ENCODE measurements at regions not wholly inside any gene's neighbourhood (a gene's known extent, or its start where the extent isn't known, plus 50 kb on each side); places are given as distances from the start of the nearest gene placed in this dataset.

GRCh38 chr5:93887678-93888077 is 146.3 kb upstream of the POU5F2 start:
- DNase-seq (ENCODE audit: low read depth in 2 of 2), result no peak
- H2AFZ ChIP-seq (ENCODE audit: low read length), result no peak overlapping the region
- no peaks in the 10 kb centered on the region for H3K36me3 ChIP-seq (ENCODE audit: control insufficient read depth, insufficient read depth, low read length)
- H3K9me3 ChIP-seq (ENCODE audit: control insufficient read depth, insufficient read depth, low read depth, low read length), result no peaks in the 10 kb centered on the region
- no peaks in the 10 kb centered on the region for H4K20me1 ChIP-seq (ENCODE audit: control insufficient read depth, extremely low read depth, insufficient read depth, low read length)
- no peaks in the 10 kb centered on the region for H3K79me2 ChIP-seq (ENCODE audit: control insufficient read depth, insufficient read depth, low read length)
- TF ChIP-seq EZH2 (IDR thresholded peaks at IDR 0.05; ENCODE audit: low read length, missing control alignments), result no peak
- TF ChIP-seq CTCF (conservative IDR thresholded peaks at IDR 0.05 in 1 of 2, IDR thresholded peaks at IDR 0.05 in 1 of 2; ENCODE audit: low read depth in 1 of 2, low read length in 2 of 2), result no peak
- H3K27me3 ChIP-seq (ENCODE audit: control insufficient read depth, insufficient read depth, low read length), result no peaks in the 10 kb centered on the region
- H3K27ac ChIP-seq (ENCODE audit: insufficient read depth, low read length), result no peak overlapping the region
- no peak overlapping the region for H3K9ac ChIP-seq (ENCODE audit: insufficient read depth, low read length)
- H3K4me1 ChIP-seq (ENCODE audit: control insufficient read depth, extremely low read depth, insufficient read depth, low read length), result no peaks in the 10 kb centered on the region
- no peak overlapping the region for H3K4me3 ChIP-seq (replicated peaks in 1 of 4; ENCODE audit: control extremely low read depth in 1 of 4, insufficient read depth in 1 of 4, low read depth in 3 of 4, low read length in 4 of 4)
- no peak overlapping the region for H3K4me2 ChIP-seq (ENCODE audit: extremely low read depth, insufficient read depth, low read length)

DNA sequence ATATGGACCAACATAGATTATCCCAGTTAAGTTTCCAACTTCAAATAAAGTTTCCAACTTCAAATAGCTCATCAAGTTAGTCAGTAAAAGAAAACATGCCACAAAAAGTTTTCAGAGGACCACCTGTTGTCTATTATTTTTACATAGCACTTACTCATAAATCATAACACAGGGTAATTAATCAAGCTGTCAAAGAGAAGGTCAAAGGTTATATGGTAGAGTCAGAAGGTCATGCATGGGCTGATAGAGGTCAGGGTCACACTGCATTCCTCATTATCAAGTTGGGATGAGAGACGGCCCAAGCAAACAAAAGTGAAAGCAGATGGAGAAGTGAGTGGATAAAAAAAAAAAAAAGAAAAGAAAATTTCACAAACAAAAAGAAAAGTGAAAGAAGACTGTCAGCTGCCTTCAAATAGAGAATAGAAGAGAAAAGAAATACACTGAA is 145.5 kb upstream of the POU5F2 start:
- Histone ChIP-seq H3K4me1 (ENCODE audit: control insufficient read depth, extremely low read depth, insufficient read depth, low read length) (no peaks in the 10 kb centered on the region), H3K9me3 (ENCODE audit: control insufficient read depth, insufficient read depth, low read depth, low read length) (no peaks in the 10 kb centered on the region), H3K36me3 (ENCODE audit: control insufficient read depth, insufficient read depth, low read length) (no peaks in the 10 kb centered on the region), H3K27me3 (ENCODE audit: control insufficient read depth, insufficient read depth, low read length) (no peaks in the 10 kb centered on the region), H3K4me3 (replicated peaks in 1 of 4; ENCODE audit: control extremely low read depth in 1 of 4, insufficient read depth in 1 of 4, low read depth in 3 of 4, low read length in 4 of 4) (peak overlapping the region in 2 of 4 experiments; percentile 22 to 39), H4K20me1 (ENCODE audit: control insufficient read depth, extremely low read depth, insufficient read depth, low read length) (no peaks in the 10 kb centered on the region), H3K9ac (ENCODE audit: insufficient read depth, low read length) (no peak overlapping the region), H2AFZ (ENCODE audit: low read length) (no peak overlapping the region), H3K4me2 (ENCODE audit: extremely low read depth, insufficient read depth, low read length) (peak overlapping the region; percentile 67), H3K27ac (ENCODE audit: insufficient read depth, low read length) (no peak overlapping the region), H3K79me2 (ENCODE audit: control insufficient read depth, insufficient read depth, low read length) (no peaks in the 10 kb centered on the region)
- TF ChIP-seq CTCF (conservative IDR thresholded peaks at IDR 0.05 in 1 of 2, IDR thresholded peaks at IDR 0.05 in 1 of 2; ENCODE audit: low read depth in 1 of 2, low read length in 2 of 2), result no peak
- TF ChIP-seq EZH2 (IDR thresholded peaks at IDR 0.05; ENCODE audit: low read length, missing control alignments), result no peak
- DNase-seq (ENCODE audit: low read depth in 2 of 2), result peak in 1 of 2 donors; percentile 58

DNA sequence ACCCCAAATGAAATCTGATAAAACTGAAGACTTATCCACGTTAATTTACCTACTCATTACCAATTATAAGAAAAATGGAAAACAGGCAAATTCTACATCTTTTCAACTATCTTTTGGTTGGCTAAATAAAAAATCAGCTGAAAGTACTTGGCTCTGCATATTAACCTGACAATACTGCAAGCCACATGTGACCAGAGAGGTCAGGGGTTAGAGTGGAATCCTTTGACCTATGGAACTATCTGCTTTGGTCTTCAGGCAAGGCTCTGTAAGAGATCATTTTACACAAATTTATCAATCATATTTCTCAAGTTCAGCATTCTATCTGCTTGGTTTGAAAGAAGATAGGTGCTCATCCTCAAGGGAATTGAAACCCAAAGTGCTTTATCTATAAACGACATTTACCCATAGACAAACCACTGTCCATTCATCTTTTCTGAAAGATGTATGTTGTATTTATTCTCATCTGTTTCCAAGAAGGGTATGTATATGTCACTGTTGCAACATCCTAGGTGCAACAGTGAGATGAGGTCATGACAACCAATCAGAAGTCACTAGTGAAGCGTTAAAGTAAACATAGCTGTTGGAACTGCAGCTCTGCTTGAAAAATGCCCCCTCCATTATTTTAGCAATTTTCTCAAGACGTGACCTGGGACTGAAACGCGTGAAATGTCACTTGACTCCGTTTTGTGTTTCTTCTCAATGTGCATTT is 144.9 kb upstream of the POU5F2 start:
- TF ChIP-seq EZH2 (IDR thresholded peaks at IDR 0.05; ENCODE audit: low read length, missing control alignments) (no peak), CTCF (conservative IDR thresholded peaks at IDR 0.05 in 1 of 2, IDR thresholded peaks at IDR 0.05 in 1 of 2; ENCODE audit: low read depth in 1 of 2, low read length in 2 of 2) (no peak)
- H3K36me3 ChIP-seq (ENCODE audit: control insufficient read depth, insufficient read depth, low read length), result no peaks in the 10 kb centered on the region
- H4K20me1 ChIP-seq (ENCODE audit: control insufficient read depth, extremely low read depth, insufficient read depth, low read length), result no peaks in the 10 kb centered on the region
- no peaks in the 10 kb centered on the region for H3K79me2 ChIP-seq (ENCODE audit: control insufficient read depth, insufficient read depth, low read length)
- peak in 1 of 2 donors; percentile 41 for DNase-seq (ENCODE audit: low read depth in 2 of 2)
- H3K9me3 ChIP-seq (ENCODE audit: control insufficient read depth, insufficient read depth, low read depth, low read length), result no peaks in the 10 kb centered on the region
- no peak overlapping the region for H3K4me2 ChIP-seq (ENCODE audit: extremely low read depth, insufficient read depth, low read length)
- no peaks in the 10 kb centered on the region for H3K4me1 ChIP-seq (ENCODE audit: control insufficient read depth, extremely low read depth, insufficient read depth, low read length)
- no peak overlapping the region for H2AFZ ChIP-seq (ENCODE audit: low read length)
- H3K27me3 ChIP-seq (ENCODE audit: control insufficient read depth, insufficient read depth, low read length), result no peaks in the 10 kb centered on the region
- no peak overlapping the region for H3K9ac ChIP-seq (ENCODE audit: insufficient read depth, low read length)
- no peak overlapping the region for H3K27ac ChIP-seq (ENCODE audit: insufficient read depth, low read length)
- H3K4me3 ChIP-seq (replicated peaks in 1 of 4; ENCODE audit: control extremely low read depth in 1 of 4, insufficient read depth in 1 of 4, low read depth in 3 of 4, low read length in 4 of 4), result peak overlapping the region in 1 of 4 experiments; percentile 39
